Ishikawa (cell line): ENCODE measurements at regions not wholly inside any gene's neighbourhood (a gene's known extent, or its start where the extent isn't known, plus 50 kb on each side); places are given as distances from the start of the nearest gene placed in this dataset.

Experiments
- CEBPB ChIP-seq: IDR thresholded peaks from 2 replicates; pipeline ENCODE4 v1.6.1; 2012
- CREB1 ChIP-seq: IDR thresholded peaks from 2 replicates; pipeline ENCODE4 v1.6.1; 2012; ENCODE audit warnings: low read depth
- EGR1 ChIP-seq: IDR thresholded peaks from 2 replicates; pipeline ENCODE4 v1.6.1; 2012
- EP300 ChIP-seq: IDR thresholded peaks from 2 replicates; pipeline ENCODE4 v1.6.1; 2012; ENCODE audit warnings: borderline replicate concordance
- FOXM1 ChIP-seq: IDR thresholded peaks from 2 replicates; pipeline ENCODE4 v1.6.1; 2012; ENCODE audit warnings: low read depth, borderline replicate concordance
- NFIC ChIP-seq: IDR thresholded peaks from 2 replicates; pipeline ENCODE4 v1.6.1; 2012
- RAD21 ChIP-seq: IDR thresholded peaks from 2 replicates; pipeline ENCODE4 v1.6.1; 2012; ENCODE audit warnings: low read depth
- TAF1 ChIP-seq: IDR thresholded peaks from 2 replicates; pipeline ENCODE4 v1.6.1; 2012; ENCODE audit warnings: low read depth, mild to moderate bottlenecking
- TCF12 ChIP-seq: IDR thresholded peaks from 2 replicates; pipeline ENCODE4 v1.6.1; 2012; ENCODE audit warnings: low read depth
- TEAD4 ChIP-seq: IDR thresholded peaks from 2 replicates; pipeline ENCODE4 v1.6.1; 2012
- YY1 ChIP-seq: IDR thresholded peaks from 2 replicates; pipeline ENCODE4 v1.6.1; 2012; ENCODE audit warnings: low read depth
- ZBTB7A ChIP-seq: IDR thresholded peaks from 2 replicates; pipeline ENCODE4 v1.6.1; 2012; ENCODE audit warnings: low read depth
- TF ChIP-seq, protein P1 (sequence below): IDR thresholded peaks from 2 replicates; pipeline ENCODE4 v1.6.1; 2012
- TF ChIP-seq, protein P2 (sequence below): IDR thresholded peaks from 2 replicates; pipeline ENCODE4 v1.6.1; 2012; ENCODE audit warnings: low read depth, mild to moderate bottlenecking
- TF ChIP-seq, protein P3 (sequence below): IDR thresholded peaks from 2 replicates; pipeline ENCODE4 v1.6.1; 2012

DNA sequence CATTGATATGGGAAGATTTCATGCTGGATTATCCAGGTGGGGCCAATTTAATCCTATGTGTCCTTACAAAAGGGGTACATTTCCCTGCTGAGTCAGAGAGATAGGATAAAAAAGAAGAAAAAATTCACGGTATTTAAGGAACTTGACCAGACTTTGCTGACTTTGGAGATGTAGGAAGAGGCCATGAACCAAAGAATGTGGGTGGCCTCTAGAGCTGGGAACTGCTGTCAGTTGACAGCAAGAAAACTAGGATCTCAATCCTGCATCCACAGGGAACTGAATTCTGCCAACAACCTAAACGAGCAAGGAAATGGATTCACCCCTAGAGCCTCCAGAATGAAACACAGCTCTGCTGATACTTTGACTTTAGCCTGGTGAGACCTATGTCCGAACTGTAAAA, 148.1 kb upstream of the SLC24A5 start:
- TF ChIP-seq YY1 (no peak), ZBTB7A (no peak), EGR1 (no peak), FOXM1 (no peak), TCF12 (no peak), TAF1 (no peak), TEAD4 (no peak), CREB1 (no peak), EP300 (no peak), RAD21 (no peak)
- TF ChIP-seq, protein P1, sequence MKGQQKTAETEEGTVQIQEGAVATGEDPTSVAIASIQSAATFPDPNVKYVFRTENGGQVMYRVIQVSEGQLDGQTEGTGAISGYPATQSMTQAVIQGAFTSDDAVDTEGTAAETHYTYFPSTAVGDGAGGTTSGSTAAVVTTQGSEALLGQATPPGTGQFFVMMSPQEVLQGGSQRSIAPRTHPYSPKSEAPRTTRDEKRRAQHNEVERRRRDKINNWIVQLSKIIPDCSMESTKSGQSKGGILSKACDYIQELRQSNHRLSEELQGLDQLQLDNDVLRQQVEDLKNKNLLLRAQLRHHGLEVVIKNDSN, result no peak
- TF ChIP-seq, protein P2, sequence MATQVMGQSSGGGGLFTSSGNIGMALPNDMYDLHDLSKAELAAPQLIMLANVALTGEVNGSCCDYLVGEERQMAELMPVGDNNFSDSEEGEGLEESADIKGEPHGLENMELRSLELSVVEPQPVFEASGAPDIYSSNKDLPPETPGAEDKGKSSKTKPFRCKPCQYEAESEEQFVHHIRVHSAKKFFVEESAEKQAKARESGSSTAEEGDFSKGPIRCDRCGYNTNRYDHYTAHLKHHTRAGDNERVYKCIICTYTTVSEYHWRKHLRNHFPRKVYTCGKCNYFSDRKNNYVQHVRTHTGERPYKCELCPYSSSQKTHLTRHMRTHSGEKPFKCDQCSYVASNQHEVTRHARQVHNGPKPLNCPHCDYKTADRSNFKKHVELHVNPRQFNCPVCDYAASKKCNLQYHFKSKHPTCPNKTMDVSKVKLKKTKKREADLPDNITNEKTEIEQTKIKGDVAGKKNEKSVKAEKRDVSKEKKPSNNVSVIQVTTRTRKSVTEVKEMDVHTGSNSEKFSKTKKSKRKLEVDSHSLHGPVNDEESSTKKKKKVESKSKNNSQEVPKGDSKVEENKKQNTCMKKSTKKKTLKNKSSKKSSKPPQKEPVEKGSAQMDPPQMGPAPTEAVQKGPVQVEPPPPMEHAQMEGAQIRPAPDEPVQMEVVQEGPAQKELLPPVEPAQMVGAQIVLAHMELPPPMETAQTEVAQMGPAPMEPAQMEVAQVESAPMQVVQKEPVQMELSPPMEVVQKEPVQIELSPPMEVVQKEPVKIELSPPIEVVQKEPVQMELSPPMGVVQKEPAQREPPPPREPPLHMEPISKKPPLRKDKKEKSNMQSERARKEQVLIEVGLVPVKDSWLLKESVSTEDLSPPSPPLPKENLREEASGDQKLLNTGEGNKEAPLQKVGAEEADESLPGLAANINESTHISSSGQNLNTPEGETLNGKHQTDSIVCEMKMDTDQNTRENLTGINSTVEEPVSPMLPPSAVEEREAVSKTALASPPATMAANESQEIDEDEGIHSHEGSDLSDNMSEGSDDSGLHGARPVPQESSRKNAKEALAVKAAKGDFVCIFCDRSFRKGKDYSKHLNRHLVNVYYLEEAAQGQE, result no peak

DNA sequence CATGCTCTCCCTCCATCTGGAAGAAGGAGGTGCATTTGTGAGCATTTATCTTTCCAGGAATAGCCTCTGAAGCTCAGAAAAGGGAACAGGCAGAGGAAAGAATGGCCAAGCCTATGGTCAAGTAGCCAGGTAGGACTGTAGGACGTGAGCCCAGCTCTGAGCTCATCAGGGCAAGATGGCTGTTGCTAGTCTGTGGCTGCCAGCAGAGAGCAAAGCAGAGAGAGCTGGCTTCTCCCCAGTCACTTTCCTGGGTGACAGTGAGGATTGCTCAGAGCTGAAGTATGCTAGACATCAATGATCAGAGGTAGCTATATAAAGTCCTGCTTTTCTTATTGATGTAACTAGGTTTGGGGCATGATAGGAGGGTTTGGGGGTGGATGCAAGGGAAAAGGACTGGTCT, 146.1 kb upstream of the SLC24A5 start:
- no peak for TF ChIP-seq CREB1
- TF ChIP-seq EGR1, result no peak
- no peak for TF ChIP-seq TCF12
- no peak for TF ChIP-seq TEAD4
- TF ChIP-seq, protein P2, result no peak
- no peak for TF ChIP-seq RAD21
- TF ChIP-seq EP300, result no peak
- TF ChIP-seq, protein P3, sequence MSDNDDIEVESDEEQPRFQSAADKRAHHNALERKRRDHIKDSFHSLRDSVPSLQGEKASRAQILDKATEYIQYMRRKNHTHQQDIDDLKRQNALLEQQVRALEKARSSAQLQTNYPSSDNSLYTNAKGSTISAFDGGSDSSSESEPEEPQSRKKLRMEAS, result no peak
- TF ChIP-seq FOXM1, result no peak
- no peak for TF ChIP-seq TAF1
- TF ChIP-seq YY1, result no peak
- TF ChIP-seq NFIC, result no peak
- TF ChIP-seq, protein P1, result no peak

DNA sequence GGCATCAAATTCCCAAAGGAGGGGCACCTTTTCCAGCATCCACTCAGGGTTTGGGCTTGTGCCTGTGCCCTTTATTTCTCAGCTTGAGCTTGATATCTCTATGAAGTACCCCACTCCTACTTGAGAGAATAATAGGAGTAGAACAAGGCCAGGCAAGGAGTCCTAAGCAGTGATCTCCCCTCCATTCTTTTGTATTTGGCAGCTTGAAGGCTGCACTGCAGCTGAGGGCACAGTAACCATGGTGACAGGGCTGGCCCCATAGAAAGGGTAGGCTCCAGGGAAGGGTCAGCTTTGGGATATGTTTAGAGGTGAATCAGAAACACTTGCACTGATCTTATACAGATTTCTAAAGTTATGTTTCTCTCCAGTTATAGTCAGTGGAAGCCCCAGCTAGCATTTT, 145.4 kb upstream of the SLC24A5 start:
- TF ChIP-seq EGR1, result no peak
- TF ChIP-seq, protein P3, result no peak
- TF ChIP-seq, protein P2, result no peak
- no peak for TF ChIP-seq FOXM1
- TF ChIP-seq CEBPB, result no peak
- no peak for TF ChIP-seq CREB1
- no peak for TF ChIP-seq TEAD4
- no peak for TF ChIP-seq TAF1
- TF ChIP-seq NFIC, result no peak

DNA sequence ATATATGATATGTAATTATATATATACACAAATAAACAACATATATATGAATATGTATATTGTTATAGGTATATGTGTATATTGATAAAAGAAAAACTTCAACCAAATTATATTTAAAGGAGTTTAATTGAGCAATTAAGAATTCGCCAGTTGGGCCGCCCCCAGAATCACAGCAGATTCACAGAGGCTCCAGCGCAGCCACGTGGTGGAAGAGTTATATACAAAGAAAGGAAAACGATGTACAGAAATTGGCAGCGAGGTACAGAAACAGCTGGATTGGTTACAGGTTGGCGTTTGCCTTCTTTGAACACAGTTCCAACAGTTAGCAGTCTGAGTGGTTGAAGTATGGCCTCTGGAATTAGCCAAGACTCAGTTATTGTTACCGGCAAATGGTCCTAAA, 137.3 kb upstream of the SLC24A5 start:
- TF ChIP-seq CREB1 (no peak), YY1 (no peak), TEAD4 (no peak), EGR1 (no peak), NFIC (no peak), TCF12 (no peak)

DNA sequence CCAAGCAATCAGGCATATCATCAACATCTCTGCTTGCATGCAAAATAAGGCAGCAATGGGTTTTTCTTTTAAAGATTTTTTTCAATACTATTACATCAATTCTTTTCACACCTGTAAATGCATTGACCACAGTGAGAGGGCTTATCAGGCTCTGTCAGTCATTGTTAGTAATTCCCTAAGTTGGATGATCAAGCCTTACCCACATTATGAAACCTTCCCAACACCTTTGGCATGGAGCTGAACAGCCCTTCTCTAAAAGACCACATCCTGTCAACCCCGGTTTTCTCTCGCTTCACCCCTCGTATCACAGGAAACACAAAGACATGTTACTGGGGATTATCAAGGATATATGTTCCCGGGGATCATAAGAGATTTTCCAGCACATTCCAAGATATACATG, 135.2 kb upstream of the SLC24A5 start:
- TF ChIP-seq EP300 (no peak), TCF12 (no peak), TAF1 (no peak), CEBPB (no peak), FOXM1 (no peak), RAD21 (no peak), ZBTB7A (no peak), NFIC (no peak), EGR1 (no peak), CREB1 (no peak), YY1 (no peak), TEAD4 (no peak)
- TF ChIP-seq, protein P3, result no peak
- TF ChIP-seq, protein P1, result no peak
- TF ChIP-seq, protein P2, result no peak
